HG03039 (cell line): ENCODE measurements at regions not wholly inside any gene's neighbourhood (a gene's known extent, or its start where the extent isn't known, plus 50 kb on each side); places are given as distances from the start of the nearest gene placed in this dataset.

Experiments
- ATAC-seq: cut with Tn5 transposase; IDR thresholded peaks from one replicate; pipeline ENCODE4 v1.9.1; 2021; ENCODE audit warnings: mild to moderate bottlenecking, moderate library complexity; ENCODE audit not compliant: unreplicated experiment

GRCh38 chr14:61891810-61892209, 129.6 kb downstream of the SNAPC1 start:
- ATAC-seq: no peak

- ATAC-seq: no peak
These were observed 131.2 kb downstream of the SNAPC1 start for GRCh38 chr14:61893371-61893940.

GRCh38 chr14:61894452-61895077, 132.3 kb downstream of the SNAPC1 start:
- peak; percentile 35 for ATAC-seq

GRCh38 chr14:61897300-61897699, 135.1 kb downstream of the SNAPC1 start:
- no peak for ATAC-seq

- no peak for ATAC-seq
These were observed 136.3 kb downstream of the SNAPC1 start for GRCh38 chr14:61898568-61898967.

- no peak for ATAC-seq
These were observed 137.3 kb downstream of the SNAPC1 start for GRCh38 chr14:61899497-61899896.

- ATAC-seq: no peak
These were observed 142.7 kb downstream of the SNAPC1 start for GRCh38 chr14:61904946-61905345.

GRCh38 chr14:61911574-61911973, 149.4 kb downstream of the SNAPC1 start:
- no peak for ATAC-seq

GRCh38 chr14:61918998-61919397, 156.8 kb downstream of the SNAPC1 start:
- ATAC-seq: no peak

GRCh38 chr14:61923348-61923747, 161.1 kb downstream of the SNAPC1 start:
- no peak for ATAC-seq

- no peak for ATAC-seq
These were observed 162.8 kb downstream of the SNAPC1 start for GRCh38 chr14:61925043-61925442.

- ATAC-seq: no peak
These were observed 163.7 kb downstream of the SNAPC1 start for GRCh38 chr14:61925732-61926435.

- no peak for ATAC-seq
These were observed 164.8 kb downstream of the SNAPC1 start for GRCh38 chr14:61927060-61927459.

- ATAC-seq: no peak
These were observed 165.3 kb downstream of the SNAPC1 start for GRCh38 chr14:61927520-61927919.

- ATAC-seq: no peak
These were observed 166.1 kb downstream of the SNAPC1 start for GRCh38 chr14:61928300-61928699.

GRCh38 chr14:61928701-61929100, 166.5 kb downstream of the SNAPC1 start:
- no peak for ATAC-seq

- no peak for ATAC-seq
These were observed 167.4 kb downstream of the SNAPC1 start for GRCh38 chr14:61929651-61930050.

- ATAC-seq: no peak
These were observed 168.1 kb downstream of the SNAPC1 start for GRCh38 chr14:61930101-61930857.

GRCh38 chr14:61932974-61933373, 170.8 kb downstream of the SNAPC1 start:
- ATAC-seq: no peak

- ATAC-seq: no peak
These were observed 172.2 kb downstream of the SNAPC1 start for GRCh38 chr14:61934385-61934784.

- ATAC-seq: no peak
These were observed 177.6 kb downstream of the SNAPC1 start for GRCh38 chr14:61939776-61940175.
